GM12878 (cell line): ENCODE measurements at regions not wholly inside any gene's neighbourhood (a gene's known extent, or its start where the extent isn't known, plus 50 kb on each side); places are given as distances from the start of the nearest gene placed in this dataset.

ENCODE experiments used
- CEBPB ChIP-seq, 2 experiments: fragments of 150-350 bp in 1 of 2; IDR thresholded peaks; 2 replicates each; pipeline ENCODE4 v1.6.1; 2012 to 2014; ENCODE audit warnings: low read depth in 2 of 2, low read length in 2 of 2, borderline replicate concordance in 1 of 2, inconsistent platforms in 1 of 2
- CUX1 ChIP-seq: IDR thresholded peaks from 2 replicates; pipeline ENCODE4 v1.6.1; 2012; ENCODE audit warnings: improper control_type of control experiment, low read depth, low read length; ENCODE audit not compliant: insufficient replicate concordance
- ESRRA ChIP-seq: IDR thresholded peaks from 2 replicates; pipeline ENCODE4 v1.6.1; 2012; ENCODE audit warnings: mild to moderate bottlenecking, low read length, improper control_type of control experiment
- ETV6 ChIP-seq, 2 experiments: fragments of 450-650 bp in 1 of 2; IDR thresholded peaks in 1 of 2; conservative IDR thresholded peaks in 1 of 2; 2 replicates each; pipeline ENCODE4 v1.6.1; 2014; ENCODE audit warnings: antibody characterized with exemption in 1 of 2, borderline replicate concordance in 1 of 2, low read depth in 1 of 2, mild to moderate bottlenecking in 1 of 2, moderate library complexity in 1 of 2
- FOS ChIP-seq: IDR thresholded peaks from 3 replicates; pipeline ENCODE4 v1.6.1; 2011; ENCODE audit warnings: borderline replicate concordance; ENCODE audit not compliant: insufficient read length; ENCODE audit errors: extremely low read depth
- HDGF ChIP-seq: fragments of 450-650 bp; IDR thresholded peaks from 2 replicates; pipeline ENCODE4 v1.6.1; 2016; ENCODE audit warnings: antibody characterized with exemption
- KLF5 ChIP-seq: fragments of 450-650 bp; IDR thresholded peaks from 2 replicates; pipeline ENCODE4 v1.6.1; 2014; ENCODE audit warnings: mild to moderate bottlenecking; ENCODE audit not compliant: partially characterized antibody
- TCF12 ChIP-seq: IDR thresholded peaks from 2 replicates; pipeline ENCODE4 v1.6.1; 2011; ENCODE audit warnings: low read depth, mild to moderate bottlenecking, low read length
- WRNIP1 ChIP-seq: IDR thresholded peaks from 2 replicates; pipeline ENCODE4 v1.6.1; 2011; ENCODE audit warnings: low read depth, low read length, improper control_type of control experiment, borderline replicate concordance
- ZBED1 ChIP-seq: IDR thresholded peaks from 2 replicates; pipeline ENCODE4 v1.6.1; 2016; ENCODE audit warnings: borderline replicate concordance
- ZNF622 ChIP-seq: fragments of 450-650 bp; IDR thresholded peaks from 2 replicates; pipeline ENCODE4 v1.6.1; 2017; ENCODE audit warnings: mild to moderate bottlenecking, inconsistent platforms

- TF ChIP-seq CUX1 (no peak), HDGF (no peak), ESRRA (no peak), ZNF622 (no peak), KLF5 (no peak), TCF12 (no peak), ETV6 (conservative IDR thresholded peaks at IDR 0.05 in 1 of 2, IDR thresholded peaks at IDR 0.05 in 1 of 2; ENCODE audit: borderline replicate concordance in 1 of 2, low read depth in 1 of 2) (no peak), ZBED1 (no peak), CEBPB (IDR thresholded peaks at IDR 0.05; ENCODE audit: borderline replicate concordance in 1 of 2, low read depth in 2 of 2, low read length in 2 of 2) (no peak), WRNIP1 (no peak), FOS (no peak)
- TF ChIP-seq, all 136 proteins: peak for 0
Measured at GRCh38 chr18:77395953-77396352, 146.3 kb downstream of the GALR1 start (continued).
